H1 (cell line): ENCODE measurements at regions not wholly inside any gene's neighbourhood (a gene's known extent, or its start where the extent isn't known, plus 50 kb on each side); places are given as distances from the start of the nearest gene placed in this dataset.

Source experiments
- EZH2 ChIP-seq: fragments of 200-600 bp; sonication (generic); IDR thresholded peaks from 2 replicates; pipeline ENCODE4 v1.7.1; 2012; ENCODE audit warnings: low read depth, mild to moderate bottlenecking, moderate library complexity, low read length, inconsistent platforms; ENCODE audit not compliant: severe bottlenecking
- RAD21 ChIP-seq, 2 experiments: IDR thresholded peaks in 1 of 2; conservative IDR thresholded peaks in 1 of 2; 2 replicates each; pipeline ENCODE4 v1.6.1; 2011; ENCODE audit warnings: low read depth in 2 of 2, low read length in 2 of 2, improper control_type of control experiment in 1 of 2, inconsistent platforms in 1 of 2, mild to moderate bottlenecking in 1 of 2, moderate library complexity in 1 of 2
- TCF12 ChIP-seq: IDR thresholded peaks from 2 replicates; pipeline ENCODE4 v1.6.1; 2011; ENCODE audit warnings: low read depth, mild to moderate bottlenecking, low read length
- TF ChIP-seq, protein P1 (sequence below), 3 experiments: IDR thresholded peaks; 1 replicate in 2 of 3; 2 replicates in 1 of 3; pipeline versions ENCODE4 v1.5.1 to v1.6.1; 2011; ENCODE audit warnings: low read length in 3 of 3, mild to moderate bottlenecking in 3 of 3, inconsistent platforms in 2 of 3, low read depth in 1 of 3, moderate library complexity in 1 of 3; ENCODE audit not compliant: insufficient read depth in 1 of 3; ENCODE audit errors: control extremely low read depth in 1 of 3

GRCh38 chr2:183427558-183427957 is 303.3 kb downstream of the NUP35 start:
- TF ChIP-seq EZH2 (no peak), TCF12 (no peak), RAD21 (IDR thresholded peaks at IDR 0.05 in 1 of 2, conservative IDR thresholded peaks at IDR 0.05 in 1 of 2; ENCODE audit: low read depth in 2 of 2, low read length in 2 of 2) (no peak)
- TF ChIP-seq, protein P1, sequence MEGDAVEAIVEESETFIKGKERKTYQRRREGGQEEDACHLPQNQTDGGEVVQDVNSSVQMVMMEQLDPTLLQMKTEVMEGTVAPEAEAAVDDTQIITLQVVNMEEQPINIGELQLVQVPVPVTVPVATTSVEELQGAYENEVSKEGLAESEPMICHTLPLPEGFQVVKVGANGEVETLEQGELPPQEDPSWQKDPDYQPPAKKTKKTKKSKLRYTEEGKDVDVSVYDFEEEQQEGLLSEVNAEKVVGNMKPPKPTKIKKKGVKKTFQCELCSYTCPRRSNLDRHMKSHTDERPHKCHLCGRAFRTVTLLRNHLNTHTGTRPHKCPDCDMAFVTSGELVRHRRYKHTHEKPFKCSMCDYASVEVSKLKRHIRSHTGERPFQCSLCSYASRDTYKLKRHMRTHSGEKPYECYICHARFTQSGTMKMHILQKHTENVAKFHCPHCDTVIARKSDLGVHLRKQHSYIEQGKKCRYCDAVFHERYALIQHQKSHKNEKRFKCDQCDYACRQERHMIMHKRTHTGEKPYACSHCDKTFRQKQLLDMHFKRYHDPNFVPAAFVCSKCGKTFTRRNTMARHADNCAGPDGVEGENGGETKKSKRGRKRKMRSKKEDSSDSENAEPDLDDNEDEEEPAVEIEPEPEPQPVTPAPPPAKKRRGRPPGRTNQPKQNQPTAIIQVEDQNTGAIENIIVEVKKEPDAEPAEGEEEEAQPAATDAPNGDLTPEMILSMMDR (IDR thresholded peaks at IDR 0.05; ENCODE audit: control extremely low read depth in 1 of 3, insufficient read depth in 1 of 3, low read depth in 1 of 3, low read length in 3 of 3): no peak
